DND-41 (cell line): ENCODE measurements at regions not wholly inside any gene's neighbourhood (a gene's known extent, or its start where the extent isn't known, plus 50 kb on each side); places are given as distances from the start of the nearest gene placed in this dataset.

ENCODE experiments used
- ATAC-seq: fragments of 200-7000 bp; cut with Tn5 transposase; 3 replicates; pipeline ENCODE4 v1.9.1; 2021; ENCODE audit warnings: low read depth; ENCODE audit not compliant: insufficient read depth
- DNase-seq: peaks from one replicate; pipeline ENCODE4 v3.0.0-alpha.2; 2020
- H2AFZ ChIP-seq: 2 replicates; pipeline ENCODE4 v1.6.0; 2012; ENCODE audit warnings: low read depth, low read length
- H3K27ac ChIP-seq: 2 replicates; pipeline ENCODE4 v1.5.1; 2012; ENCODE audit warnings: low read length, inconsistent platforms
- H3K27me3 ChIP-seq: fragments of 200-600 bp; sonication (generic); 2 replicates; pipeline ENCODE4 v1.6.0; 2012; ENCODE audit warnings: low read length, mild to moderate bottlenecking, inconsistent platforms; ENCODE audit not compliant: insufficient read depth, poor library complexity
- H3K36me3 ChIP-seq: 2 replicates; pipeline ENCODE4 v1.5.1; 2012; ENCODE audit warnings: low read length, inconsistent platforms; ENCODE audit not compliant: insufficient read depth
- H3K4me1 ChIP-seq: 2 replicates; pipeline ENCODE4 v1.5.1; 2012; ENCODE audit warnings: mild to moderate bottlenecking, low read length; ENCODE audit not compliant: insufficient read depth
- H3K4me2 ChIP-seq: 2 replicates; pipeline ENCODE4 v1.6.0; 2012; ENCODE audit warnings: mild to moderate bottlenecking, moderate library complexity, low read length, inconsistent platforms; ENCODE audit not compliant: insufficient read depth
- H3K4me3 ChIP-seq, 2 experiments: fragments of 200-600 bp in 1 of 2; shearing (Covaris generic) in 1 of 2; 2 replicates each; pipeline ENCODE4 v1.5.1; 2012 to 2016; ENCODE audit warnings: inconsistent platforms in 2 of 2, low read length in 2 of 2, mild to moderate bottlenecking in 2 of 2, low read depth in 1 of 2, moderate library complexity in 1 of 2
- H3K79me2 ChIP-seq: 2 replicates; pipeline ENCODE4 v1.6.0; 2012; ENCODE audit warnings: low read length, inconsistent platforms; ENCODE audit not compliant: insufficient read depth
- H3K9ac ChIP-seq: 2 replicates; pipeline ENCODE4 v1.6.0; 2012; ENCODE audit warnings: low read depth, mild to moderate bottlenecking, inconsistent platforms, low read length, moderate library complexity
- H3K9me3 ChIP-seq: 2 replicates; pipeline ENCODE4 v1.5.1; 2012; ENCODE audit warnings: low read length, moderate library complexity, mild to moderate bottlenecking, inconsistent platforms; ENCODE audit not compliant: insufficient read depth, severe bottlenecking
- H4K20me1 ChIP-seq: 2 replicates; pipeline ENCODE4 v1.6.0; 2012; ENCODE audit warnings: low read length; ENCODE audit not compliant: insufficient read depth
- EZH2 ChIP-seq: IDR thresholded peaks from 3 replicates; pipeline ENCODE4 v1.6.1; 2012; ENCODE audit warnings: borderline replicate concordance, low read depth, mild to moderate bottlenecking, moderate library complexity, low read length, inconsistent platforms; ENCODE audit not compliant: severe bottlenecking
- TF ChIP-seq, protein P1 (sequence below): IDR thresholded peaks from 2 replicates; pipeline ENCODE4 v1.5.1; 2012; ENCODE audit warnings: borderline replicate concordance, low read length, moderate library complexity, mild to moderate bottlenecking; ENCODE audit not compliant: poor library complexity, severe bottlenecking; ENCODE audit errors: extremely low read depth

DNA sequence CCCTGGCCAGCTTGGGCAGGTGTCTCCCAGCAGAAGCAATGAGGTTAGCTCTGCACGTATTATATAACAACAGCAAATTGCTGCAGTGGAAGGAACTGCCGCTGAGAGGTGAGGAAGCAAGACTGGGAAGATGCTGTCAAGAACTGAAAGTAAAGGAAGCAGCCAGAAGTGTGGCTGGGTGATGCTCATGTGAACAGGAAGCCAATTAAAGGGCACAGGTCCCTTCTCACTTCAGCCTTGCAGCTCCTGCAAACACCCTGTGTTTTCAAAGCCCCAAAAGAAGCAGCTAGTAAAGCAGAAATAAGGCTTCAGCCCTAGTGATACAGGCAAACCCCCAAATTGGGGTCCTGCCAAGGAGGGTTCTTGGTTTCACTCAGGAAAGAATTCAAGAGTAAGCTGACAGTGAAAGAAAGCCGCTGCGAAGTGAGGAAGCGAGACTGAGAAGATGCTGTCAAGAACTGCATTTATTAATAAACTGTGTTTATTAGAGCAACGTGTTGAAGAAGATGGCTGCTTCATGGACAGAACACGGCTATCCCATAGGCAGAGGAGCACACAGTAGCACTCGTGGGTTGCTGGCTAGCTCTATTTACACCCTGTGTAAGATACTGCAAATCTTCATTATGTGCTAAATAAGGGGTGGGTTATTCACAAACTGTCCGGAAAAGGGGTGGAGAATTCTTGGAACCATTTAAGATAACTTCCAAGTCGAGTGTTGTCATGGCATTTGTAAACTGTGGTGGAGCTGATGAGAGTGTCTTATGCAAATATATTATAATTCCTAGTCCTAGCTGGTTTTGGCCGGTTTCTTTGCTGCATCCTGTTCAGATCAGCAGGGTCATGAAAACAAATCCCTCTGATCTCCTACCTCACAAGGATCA is 152.2 kb downstream of the LINC00237 start:
- Histone ChIP-seq H3K27ac (no peak overlapping the region), H4K20me1 (no peaks in the 10 kb centered on the region), H3K79me2 (no peaks in the 10 kb centered on the region), H3K27me3 (no peaks in the 10 kb centered on the region), H3K4me2 (no peak overlapping the region), H2AFZ (no peak overlapping the region), H3K36me3 (no peaks in the 10 kb centered on the region), H3K9me3 (no peaks in the 10 kb centered on the region), H3K9ac (no peak overlapping the region), H3K4me3 (no peak overlapping the region), H3K4me1 (no peaks in the 10 kb centered on the region)
- ATAC-seq (no peak), DNase-seq (no peak)
- no peak for TF ChIP-seq EZH2
- TF ChIP-seq, protein P1, sequence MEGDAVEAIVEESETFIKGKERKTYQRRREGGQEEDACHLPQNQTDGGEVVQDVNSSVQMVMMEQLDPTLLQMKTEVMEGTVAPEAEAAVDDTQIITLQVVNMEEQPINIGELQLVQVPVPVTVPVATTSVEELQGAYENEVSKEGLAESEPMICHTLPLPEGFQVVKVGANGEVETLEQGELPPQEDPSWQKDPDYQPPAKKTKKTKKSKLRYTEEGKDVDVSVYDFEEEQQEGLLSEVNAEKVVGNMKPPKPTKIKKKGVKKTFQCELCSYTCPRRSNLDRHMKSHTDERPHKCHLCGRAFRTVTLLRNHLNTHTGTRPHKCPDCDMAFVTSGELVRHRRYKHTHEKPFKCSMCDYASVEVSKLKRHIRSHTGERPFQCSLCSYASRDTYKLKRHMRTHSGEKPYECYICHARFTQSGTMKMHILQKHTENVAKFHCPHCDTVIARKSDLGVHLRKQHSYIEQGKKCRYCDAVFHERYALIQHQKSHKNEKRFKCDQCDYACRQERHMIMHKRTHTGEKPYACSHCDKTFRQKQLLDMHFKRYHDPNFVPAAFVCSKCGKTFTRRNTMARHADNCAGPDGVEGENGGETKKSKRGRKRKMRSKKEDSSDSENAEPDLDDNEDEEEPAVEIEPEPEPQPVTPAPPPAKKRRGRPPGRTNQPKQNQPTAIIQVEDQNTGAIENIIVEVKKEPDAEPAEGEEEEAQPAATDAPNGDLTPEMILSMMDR: no peak

DNA sequence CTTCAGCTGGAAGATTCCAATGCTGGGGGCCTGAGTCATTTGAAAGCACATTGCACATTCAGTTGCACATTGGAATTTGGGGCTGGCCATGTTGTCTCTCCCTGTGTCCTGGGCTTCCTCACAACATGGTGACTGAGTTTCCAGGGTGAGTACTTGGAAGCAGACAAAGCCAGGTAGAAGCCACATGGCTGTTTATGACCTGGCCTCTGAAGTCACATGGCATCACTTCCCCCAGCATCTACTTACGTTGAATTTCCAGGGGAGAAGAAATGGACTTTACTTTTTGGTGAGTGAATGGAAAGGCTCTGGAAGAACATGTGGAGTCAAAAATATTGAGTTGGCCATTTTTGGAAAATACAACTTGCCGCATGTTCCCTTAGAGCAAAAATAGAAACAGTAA is 155.5 kb downstream of the LINC00237 start:
- H3K36me3 ChIP-seq: no peaks in the 10 kb centered on the region
- no peak overlapping the region for H2AFZ ChIP-seq
- no peaks in the 10 kb centered on the region for H3K79me2 ChIP-seq
- no peak overlapping the region for H3K4me3 ChIP-seq
- H3K27ac ChIP-seq: no peak overlapping the region
- H3K9ac ChIP-seq: no peak overlapping the region
- no peak for TF ChIP-seq EZH2
- TF ChIP-seq, protein P1: no peak
- DNase-seq (no peak), ATAC-seq (no peak)
- H4K20me1 ChIP-seq: no peaks in the 10 kb centered on the region
- H3K4me1 ChIP-seq: no peaks in the 10 kb centered on the region
- H3K9me3 ChIP-seq: no peaks in the 10 kb centered on the region
- H3K4me2 ChIP-seq: no peak overlapping the region
- H3K27me3 ChIP-seq: no peaks in the 10 kb centered on the region

DNA sequence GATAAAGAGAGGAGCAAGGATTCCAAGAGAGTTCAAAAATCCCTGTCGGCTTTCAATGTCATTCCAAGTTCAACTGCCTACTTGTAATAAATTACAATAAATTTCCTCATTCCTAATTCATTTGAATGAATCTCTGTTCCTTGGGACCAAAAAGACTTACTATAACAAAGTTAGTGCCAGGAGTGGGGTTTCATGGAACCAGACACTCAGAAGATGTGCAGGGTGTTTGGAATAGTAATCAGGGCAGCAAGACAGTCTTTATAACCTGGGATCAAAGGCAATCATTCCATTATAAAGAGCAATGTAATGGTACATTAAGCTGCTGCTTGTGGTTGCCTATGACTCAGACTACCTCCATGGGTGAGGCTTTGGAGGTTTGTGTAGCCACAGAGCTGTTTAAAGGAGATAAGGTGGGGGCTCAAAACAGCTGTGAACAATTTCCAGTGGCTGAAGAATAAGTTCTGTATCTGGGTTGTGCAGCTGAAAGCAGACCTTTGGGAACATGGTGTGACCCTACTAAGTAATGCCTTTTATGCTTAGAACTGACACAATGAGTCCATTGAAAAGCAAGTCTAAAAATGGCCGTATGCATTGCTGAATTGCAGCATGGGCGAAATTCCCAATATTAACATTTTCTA is 159.9 kb downstream of the LINC00237 start:
- 0 out of 3 replicates have a peak, but pooled peaks have one; percentile 42 for ATAC-seq
- DNase-seq: no peak
- H3K27ac ChIP-seq: no peak overlapping the region
- H4K20me1 ChIP-seq: no peaks in the 10 kb centered on the region
- no peaks in the 10 kb centered on the region for H3K79me2 ChIP-seq
- H3K9ac ChIP-seq: no peak overlapping the region
- H3K36me3 ChIP-seq: no peaks in the 10 kb centered on the region
- H3K4me3 ChIP-seq: no peak overlapping the region
- H3K9me3 ChIP-seq: no peaks in the 10 kb centered on the region
- TF ChIP-seq, protein P1: no peak
- TF ChIP-seq EZH2: no peak
- H3K4me2 ChIP-seq: no peak overlapping the region
- H3K27me3 ChIP-seq: no peaks in the 10 kb centered on the region
- no peak overlapping the region for H2AFZ ChIP-seq
- H3K4me1 ChIP-seq: no peaks in the 10 kb centered on the region
